ENCODE measurements at regions not wholly inside any gene's neighbourhood (a gene's known extent, or its start where the extent isn't known, plus 50 kb on each side); places are given as distances from the start of the nearest gene placed in this dataset.

DNA sequence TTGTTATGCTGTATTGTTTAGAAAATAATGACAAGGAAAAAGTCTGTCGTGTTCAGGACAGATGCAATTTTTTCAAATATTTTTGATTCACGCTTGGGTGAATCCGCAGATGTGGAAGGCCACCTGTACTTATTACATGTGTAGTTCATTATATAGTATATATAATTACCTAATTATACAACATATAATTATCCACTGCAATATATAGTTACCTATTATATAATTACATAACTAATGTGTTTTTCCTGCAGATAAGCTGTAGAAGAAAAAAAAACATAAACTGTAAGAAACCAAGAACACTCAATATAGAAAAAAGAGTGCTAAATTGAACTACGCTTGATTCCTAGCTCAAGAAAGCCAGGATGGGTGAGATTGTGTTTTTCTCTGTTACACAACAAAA, 93.6 kb upstream of the RANBP3L start:
- no peak for TF ChIP-seq POLR2A (IDR thresholded peaks at IDR 0.05)
- TF ChIP-seq, protein P1, sequence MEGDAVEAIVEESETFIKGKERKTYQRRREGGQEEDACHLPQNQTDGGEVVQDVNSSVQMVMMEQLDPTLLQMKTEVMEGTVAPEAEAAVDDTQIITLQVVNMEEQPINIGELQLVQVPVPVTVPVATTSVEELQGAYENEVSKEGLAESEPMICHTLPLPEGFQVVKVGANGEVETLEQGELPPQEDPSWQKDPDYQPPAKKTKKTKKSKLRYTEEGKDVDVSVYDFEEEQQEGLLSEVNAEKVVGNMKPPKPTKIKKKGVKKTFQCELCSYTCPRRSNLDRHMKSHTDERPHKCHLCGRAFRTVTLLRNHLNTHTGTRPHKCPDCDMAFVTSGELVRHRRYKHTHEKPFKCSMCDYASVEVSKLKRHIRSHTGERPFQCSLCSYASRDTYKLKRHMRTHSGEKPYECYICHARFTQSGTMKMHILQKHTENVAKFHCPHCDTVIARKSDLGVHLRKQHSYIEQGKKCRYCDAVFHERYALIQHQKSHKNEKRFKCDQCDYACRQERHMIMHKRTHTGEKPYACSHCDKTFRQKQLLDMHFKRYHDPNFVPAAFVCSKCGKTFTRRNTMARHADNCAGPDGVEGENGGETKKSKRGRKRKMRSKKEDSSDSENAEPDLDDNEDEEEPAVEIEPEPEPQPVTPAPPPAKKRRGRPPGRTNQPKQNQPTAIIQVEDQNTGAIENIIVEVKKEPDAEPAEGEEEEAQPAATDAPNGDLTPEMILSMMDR (IDR thresholded peaks at IDR 0.05), result no peak

Data from uterus (tissue), 2 donors.